Colonic mucosa (tissue), 4 donors: ENCODE measurements at regions not wholly inside any gene's neighbourhood (a gene's known extent, or its start where the extent isn't known, plus 50 kb on each side); places are given as distances from the start of the nearest gene placed in this dataset.
"Not testable (repeated sequence)": the region's sequence is repeated elsewhere in the genome, so short reads cannot be mapped to it uniquely, and the experiment has no call there.

Experiments used
- DNase-seq: peaks from one replicate; pipeline ENCODE4 v3.0.0-alpha.2; 2020
- H3K27ac ChIP-seq: fragments of 200-600 bp; one replicate; pipeline ENCODE4 v1.8.0; 2021
- H3K27me3 ChIP-seq: fragments of 200-600 bp; one replicate; pipeline ENCODE4 v1.8.0; 2021
- H3K36me3 ChIP-seq: fragments of 200-600 bp; one replicate; pipeline ENCODE4 v1.8.0; 2021
- H3K4me1 ChIP-seq: fragments of 200-600 bp; one replicate; pipeline ENCODE4 v1.8.0; 2021; ENCODE audit warnings: mild to moderate bottlenecking
- H3K4me3 ChIP-seq: fragments of 200-600 bp; one replicate; pipeline ENCODE4 v1.8.0; 2021
- H3K9ac ChIP-seq, 2 donors: one replicate each; pipeline ENCODE4 v1.7.0; 2013; ENCODE audit warnings: control low read depth in 2 of 2, low read depth in 2 of 2, low read length in 2 of 2
- H3K9me3 ChIP-seq: fragments of 200-600 bp; one replicate; pipeline ENCODE4 v1.8.0; 2021
- CTCF ChIP-seq: fragments of 200-600 bp; IDR thresholded peaks from one replicate; pipeline ENCODE4 v1.8.0; 2022; ENCODE audit warnings: antibody characterized with exemption, mild to moderate bottlenecking
- intact Hi-C: fragments of 100-400 bp; cut with DNase I; formaldehyde crosslinking; loops from one replicate; pipeline ENCODE4 v1.14.1; 2022
- donor health status: healthy.
- donor health status: DM: no; HTN: no; CAD: no.
- donor health status: DM: no; HTN: no; CAD: no.

DNA sequence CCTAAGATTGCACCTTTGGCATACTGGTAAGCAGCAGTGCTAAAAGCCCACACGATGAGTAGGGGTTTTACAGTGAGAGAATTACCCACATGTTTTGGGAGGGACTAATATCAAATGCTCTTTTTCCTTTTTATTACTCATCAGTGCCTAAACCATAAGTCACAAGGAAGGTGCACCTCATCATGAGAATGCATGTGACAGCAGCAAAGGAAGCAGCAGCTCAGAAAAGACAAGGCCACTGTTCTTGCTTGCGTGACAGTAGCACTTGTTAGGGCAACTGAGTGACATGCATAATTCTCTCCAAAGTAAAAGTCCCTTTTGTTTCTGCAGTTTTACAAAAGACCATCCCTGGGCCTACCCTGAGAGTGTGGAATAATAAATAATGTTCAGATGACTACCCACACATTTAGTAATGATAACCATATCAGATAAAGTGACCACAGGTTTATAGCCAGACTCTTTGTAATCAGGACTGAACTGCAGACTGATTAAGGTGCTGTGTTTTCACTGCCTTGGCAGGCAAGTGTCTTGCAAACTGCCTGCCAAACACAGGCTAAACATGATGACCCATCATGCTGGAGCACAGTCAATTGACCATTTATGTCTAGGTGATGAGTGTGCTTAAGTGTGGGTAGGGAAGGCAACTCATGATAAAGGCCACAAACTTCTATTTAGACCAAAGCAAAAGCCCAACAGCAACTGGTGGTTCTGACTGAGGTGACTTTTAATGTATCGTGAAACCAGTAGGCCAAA is 1751.4 kb downstream of the TP53TG3F start:
- H3K36me3 ChIP-seq: no peaks in the 10 kb centered on the region
- no peaks in the 10 kb centered on the region for H3K9me3 ChIP-seq
- no peak overlapping the region for H3K9ac ChIP-seq
- no peak overlapping the region for H3K4me3 ChIP-seq
- no peak overlapping the region for H3K27ac ChIP-seq
- intact Hi-C loops: no loop called here
- DNase-seq: no peak
- H3K4me1 ChIP-seq: no peaks in the 10 kb centered on the region
- H3K27me3 ChIP-seq: no peaks in the 10 kb centered on the region
- no peak for TF ChIP-seq CTCF

DNA sequence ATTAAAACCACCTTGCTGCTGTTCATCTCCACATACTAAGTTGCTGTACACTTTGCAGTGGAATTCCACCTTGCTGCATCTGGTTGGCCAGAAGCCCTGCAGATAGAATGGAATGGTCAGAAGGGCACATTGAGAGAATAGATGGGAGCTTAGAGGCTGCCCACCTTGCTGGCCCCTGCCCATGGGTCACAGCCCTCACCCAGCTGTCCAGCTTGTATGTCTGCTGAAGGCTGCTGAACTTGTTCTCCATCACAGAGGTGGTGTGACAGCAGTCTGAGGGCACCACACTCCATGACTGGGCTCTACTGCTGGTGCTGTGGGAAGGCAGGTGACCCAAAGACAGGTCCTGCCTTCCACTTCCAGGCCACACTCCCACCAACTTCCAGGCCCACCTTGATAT is 1755.4 kb downstream of the TP53TG3F start:
- no peak overlapping the region for H3K27ac ChIP-seq
- intact Hi-C loops: no loop called here
- no peaks in the 10 kb centered on the region for H3K36me3 ChIP-seq
- no peaks in the 10 kb centered on the region for H3K4me1 ChIP-seq
- DNase-seq: no peak
- H3K9me3 ChIP-seq: no peaks in the 10 kb centered on the region
- no peak overlapping the region for H3K4me3 ChIP-seq
- no peak for TF ChIP-seq CTCF
- H3K27me3 ChIP-seq: no peaks in the 10 kb centered on the region
- no peak overlapping the region for H3K9ac ChIP-seq

DNA sequence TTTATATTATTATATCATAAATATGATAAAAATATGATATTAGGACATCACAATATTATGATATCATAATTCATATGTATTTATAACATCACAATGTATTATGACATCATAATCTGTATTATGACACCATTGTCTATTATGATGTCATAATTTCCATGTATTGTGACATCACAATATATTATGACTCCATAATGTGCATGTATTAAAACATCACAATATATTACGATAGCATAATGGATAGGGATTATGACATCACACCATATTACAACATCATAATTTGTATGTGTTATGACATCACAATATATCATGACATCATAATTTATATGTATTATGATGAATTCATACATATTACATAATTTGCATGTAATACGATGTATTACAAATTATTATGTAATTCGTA is 1755.9 kb downstream of the TP53TG3F start:
- no peak for DNase-seq
- no peaks in the 10 kb centered on the region for H3K36me3 ChIP-seq
- no peaks in the 10 kb centered on the region for H3K4me1 ChIP-seq
- no peak for TF ChIP-seq CTCF
- no peak overlapping the region for H3K9ac ChIP-seq
- intact Hi-C loops: no loop called here
- H3K9me3 ChIP-seq: no peaks in the 10 kb centered on the region
- H3K27ac ChIP-seq: no peak overlapping the region
- no peak overlapping the region for H3K4me3 ChIP-seq
- no peaks in the 10 kb centered on the region for H3K27me3 ChIP-seq

- H3K27me3 ChIP-seq, H3K9me3 ChIP-seq, intact Hi-C loops: not testable (repeated sequence)
These were observed 1756.8 kb downstream of the TP53TG3F start for GRCh38 chr16:35216261-35216660.

DNA sequence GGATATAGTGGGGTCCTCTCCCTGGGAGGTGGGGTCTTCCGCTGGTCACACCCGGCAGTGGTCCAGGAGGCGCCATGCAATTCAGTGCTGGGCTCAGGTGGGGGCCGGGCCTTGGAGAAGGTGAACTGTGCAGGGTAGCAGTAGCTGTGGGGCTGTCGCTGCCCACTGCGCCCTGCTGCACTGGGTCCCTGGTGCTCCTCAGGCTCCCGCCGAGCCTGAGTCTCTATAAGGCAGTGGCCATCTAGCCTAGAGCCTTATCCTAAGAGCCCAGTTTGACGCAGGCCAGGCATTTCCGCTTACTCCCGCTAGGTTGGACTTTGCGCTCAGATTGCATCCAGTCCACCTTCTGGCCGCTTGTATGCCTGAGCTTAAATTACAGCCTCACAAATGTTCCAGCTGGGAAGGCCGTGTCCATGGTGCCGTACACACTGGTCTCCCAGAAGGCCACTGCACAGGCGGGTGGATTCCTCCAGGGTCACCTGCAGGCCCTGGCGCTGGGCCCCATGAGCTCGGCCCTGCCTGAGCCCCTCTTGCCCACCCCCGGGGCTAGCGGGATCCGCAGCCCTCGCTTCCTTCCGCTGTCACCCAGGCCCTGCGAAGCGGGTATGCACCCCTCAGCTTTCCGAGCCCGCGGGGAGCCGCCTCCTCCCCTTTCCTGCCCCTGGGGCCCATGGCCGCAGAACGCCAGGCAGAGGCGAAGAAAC is 1762.2 kb downstream of the TP53TG3F start:
- Histone ChIP-seq H3K27me3 (no peaks in the 10 kb centered on the region), H3K4me1 (no peaks in the 10 kb centered on the region), H3K9ac (no peak overlapping the region), H3K4me3 (no peak overlapping the region), H3K36me3 (no peaks in the 10 kb centered on the region), H3K27ac (no peak overlapping the region), H3K9me3 (no peaks in the 10 kb centered on the region)
- no peak for DNase-seq
- intact Hi-C loops: no loop called here
- no peak for TF ChIP-seq CTCF

More at GRCh38 chr16:35216261-35216660, 1756.8 kb downstream of the TP53TG3F start:
- H3K4me3 ChIP-seq, H3K27ac ChIP-seq, H3K9ac ChIP-seq, DNase-seq, H3K4me1 ChIP-seq, H3K36me3 ChIP-seq: not testable (repeated sequence)

- intact Hi-C loops: no loop called here
- no peak for TF ChIP-seq CTCF
- Histone ChIP-seq H3K9ac (no peak overlapping the region), H3K9me3 (no peaks in the 10 kb centered on the region), H3K4me3 (no peak overlapping the region), H3K4me1 (no peaks in the 10 kb centered on the region), H3K27me3 (no peaks in the 10 kb centered on the region), H3K27ac (no peak overlapping the region), H3K36me3 (no peaks in the 10 kb centered on the region)
- no peak for DNase-seq
These were observed 1775.3 kb downstream of the TP53TG3F start for GRCh38 chr16:35234679-35235078.
